NB4 (cell line): ENCODE measurements at regions not wholly inside any gene's neighbourhood (a gene's known extent, or its start where the extent isn't known, plus 50 kb on each side); places are given as distances from the start of the nearest gene placed in this dataset.

Source experiments
- POLR2A ChIP-seq: IDR thresholded peaks from 2 replicates; pipeline ENCODE4 v1.6.1; 2011; ENCODE audit warnings: mild to moderate bottlenecking; ENCODE audit not compliant: insufficient read length; ENCODE audit errors: extremely low read depth
- TF ChIP-seq, protein P1 (sequence below): IDR thresholded peaks from one replicate; pipeline ENCODE4 v1.5.1; 2012; ENCODE audit warnings: low read depth, low read length

GRCh38 chr4:64713256-64713840 lies 304.1 kb upstream of the TECRL start:
- TF ChIP-seq, protein P1, sequence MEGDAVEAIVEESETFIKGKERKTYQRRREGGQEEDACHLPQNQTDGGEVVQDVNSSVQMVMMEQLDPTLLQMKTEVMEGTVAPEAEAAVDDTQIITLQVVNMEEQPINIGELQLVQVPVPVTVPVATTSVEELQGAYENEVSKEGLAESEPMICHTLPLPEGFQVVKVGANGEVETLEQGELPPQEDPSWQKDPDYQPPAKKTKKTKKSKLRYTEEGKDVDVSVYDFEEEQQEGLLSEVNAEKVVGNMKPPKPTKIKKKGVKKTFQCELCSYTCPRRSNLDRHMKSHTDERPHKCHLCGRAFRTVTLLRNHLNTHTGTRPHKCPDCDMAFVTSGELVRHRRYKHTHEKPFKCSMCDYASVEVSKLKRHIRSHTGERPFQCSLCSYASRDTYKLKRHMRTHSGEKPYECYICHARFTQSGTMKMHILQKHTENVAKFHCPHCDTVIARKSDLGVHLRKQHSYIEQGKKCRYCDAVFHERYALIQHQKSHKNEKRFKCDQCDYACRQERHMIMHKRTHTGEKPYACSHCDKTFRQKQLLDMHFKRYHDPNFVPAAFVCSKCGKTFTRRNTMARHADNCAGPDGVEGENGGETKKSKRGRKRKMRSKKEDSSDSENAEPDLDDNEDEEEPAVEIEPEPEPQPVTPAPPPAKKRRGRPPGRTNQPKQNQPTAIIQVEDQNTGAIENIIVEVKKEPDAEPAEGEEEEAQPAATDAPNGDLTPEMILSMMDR: peak; percentile 40
- no peak for TF ChIP-seq POLR2A
